ENCODE measurements at regions not wholly inside any gene's neighbourhood (a gene's known extent, or its start where the extent isn't known, plus 50 kb on each side); places are given as distances from the start of the nearest gene placed in this dataset.

- TF ChIP-seq, protein P1, sequence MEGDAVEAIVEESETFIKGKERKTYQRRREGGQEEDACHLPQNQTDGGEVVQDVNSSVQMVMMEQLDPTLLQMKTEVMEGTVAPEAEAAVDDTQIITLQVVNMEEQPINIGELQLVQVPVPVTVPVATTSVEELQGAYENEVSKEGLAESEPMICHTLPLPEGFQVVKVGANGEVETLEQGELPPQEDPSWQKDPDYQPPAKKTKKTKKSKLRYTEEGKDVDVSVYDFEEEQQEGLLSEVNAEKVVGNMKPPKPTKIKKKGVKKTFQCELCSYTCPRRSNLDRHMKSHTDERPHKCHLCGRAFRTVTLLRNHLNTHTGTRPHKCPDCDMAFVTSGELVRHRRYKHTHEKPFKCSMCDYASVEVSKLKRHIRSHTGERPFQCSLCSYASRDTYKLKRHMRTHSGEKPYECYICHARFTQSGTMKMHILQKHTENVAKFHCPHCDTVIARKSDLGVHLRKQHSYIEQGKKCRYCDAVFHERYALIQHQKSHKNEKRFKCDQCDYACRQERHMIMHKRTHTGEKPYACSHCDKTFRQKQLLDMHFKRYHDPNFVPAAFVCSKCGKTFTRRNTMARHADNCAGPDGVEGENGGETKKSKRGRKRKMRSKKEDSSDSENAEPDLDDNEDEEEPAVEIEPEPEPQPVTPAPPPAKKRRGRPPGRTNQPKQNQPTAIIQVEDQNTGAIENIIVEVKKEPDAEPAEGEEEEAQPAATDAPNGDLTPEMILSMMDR (IDR thresholded peaks at IDR 0.05), result no peak
- TF ChIP-seq EZH2 (IDR thresholded peaks at IDR 0.05), result no peak
- TF ChIP-seq EZH2phosphoT487 (IDR thresholded peaks at IDR 0.05), result no peak
Observed at GRCh38 chr6:139823099-139823807, 448.8 kb upstream of the CITED2 start.
